Keratinocyte (primary cell): ENCODE measurements at regions not wholly inside any gene's neighbourhood (a gene's known extent, or its start where the extent isn't known, plus 50 kb on each side); places are given as distances from the start of the nearest gene placed in this dataset.

Source experiments
- DNase-seq: peaks from one replicate; pipeline ENCODE4 v3.0.0-alpha.2; 2011; ENCODE audit warnings: low read depth, missing footprints, low spot score
- FAIRE-seq: peaks from 2 replicates; lab custom pipeline; 2011; peaks lifted over from hg19 to GRCh38; lab: Jason Lieb, UNC
- H2AFZ ChIP-seq: 2 replicates; pipeline ENCODE4 v1.6.0; 2012; ENCODE audit warnings: low read length, control low read depth, inconsistent platforms; ENCODE audit not compliant: control insufficient read depth
- H3K27ac ChIP-seq: 2 replicates; pipeline ENCODE4 v1.5.1; 2011; ENCODE audit warnings: low read length; ENCODE audit not compliant: control insufficient read depth, insufficient read depth
- H3K27me3 ChIP-seq: 3 replicates; pipeline ENCODE4 v1.6.0; 2011; ENCODE audit warnings: low read length; ENCODE audit not compliant: control insufficient read depth, insufficient read depth; ENCODE audit errors: extremely low read depth
- H3K36me3 ChIP-seq, 2 experiments: 2 replicates in 1 of 2; 3 replicates in 1 of 2; pipeline ENCODE4 v1.5.1; 2011; ENCODE audit warnings: low read length in 2 of 2, mild to moderate bottlenecking in 1 of 2; ENCODE audit not compliant: control insufficient read depth in 2 of 2, insufficient read depth in 2 of 2; ENCODE audit errors: extremely low read depth in 1 of 2
- H3K4me1 ChIP-seq: 3 replicates; pipeline ENCODE4 v1.5.1; 2011; ENCODE audit warnings: low read length; ENCODE audit not compliant: control insufficient read depth, insufficient read depth; ENCODE audit errors: extremely low read depth
- H3K4me2 ChIP-seq: 3 replicates; pipeline ENCODE4 v1.6.0; 2011; ENCODE audit warnings: low read depth, low read length; ENCODE audit not compliant: control insufficient read depth, insufficient read depth; ENCODE audit errors: extremely low read depth
- H3K4me3 ChIP-seq, 3 experiments: fragments of 200-600 bp in 1 of 3; sonication (generic) in 1 of 3; 2 replicates in 2 of 3; 3 replicates in 1 of 3; pipeline ENCODE4 v1.5.1; 2011 to 2016; ENCODE audit warnings: low read length in 3 of 3, mild to moderate bottlenecking in 3 of 3, control low read depth in 2 of 3, inconsistent platforms in 1 of 3, low read depth in 1 of 3, mixed read lengths in 1 of 3, mixed run types in 1 of 3, moderate library complexity in 1 of 3; ENCODE audit not compliant: control insufficient read depth in 2 of 3, insufficient read depth in 2 of 3; ENCODE audit errors: extremely low read depth in 1 of 3
- H3K79me2 ChIP-seq: 2 replicates; pipeline ENCODE4 v1.6.0; 2012; ENCODE audit warnings: low read length; ENCODE audit not compliant: control insufficient read depth, insufficient read depth
- H3K9ac ChIP-seq: 3 replicates; pipeline ENCODE4 v1.6.0; 2011; ENCODE audit warnings: low read length; ENCODE audit not compliant: control insufficient read depth, insufficient read depth; ENCODE audit errors: extremely low read depth
- H3K9me1 ChIP-seq: 3 replicates; pipeline ENCODE4 v1.6.0; 2011; ENCODE audit warnings: low read length; ENCODE audit not compliant: control insufficient read depth, insufficient read depth; ENCODE audit errors: extremely low read depth
- H3K9me3 ChIP-seq: 2 replicates; pipeline ENCODE4 v1.5.1; 2012; ENCODE audit warnings: low read depth, low read length; ENCODE audit not compliant: control insufficient read depth
- H4K20me1 ChIP-seq: 3 replicates; pipeline ENCODE4 v1.6.0; 2011; ENCODE audit warnings: low read length; ENCODE audit not compliant: control insufficient read depth, insufficient read depth; ENCODE audit errors: extremely low read depth
- CTCF ChIP-seq, 3 experiments: IDR thresholded peaks in 1 of 3; conservative IDR thresholded peaks in 1 of 3; optimal IDR thresholded peaks in 1 of 3; 2 replicates in 2 of 3; 3 replicates in 1 of 3; pipeline versions ENCODE3 to v1.5.1; 2011; ENCODE audit warnings: low read length in 3 of 3, mild to moderate bottlenecking in 3 of 3, moderate library complexity in 2 of 3, control low read depth in 1 of 3, inconsistent platforms in 1 of 3; ENCODE audit not compliant: insufficient read depth in 2 of 3; ENCODE audit errors: extremely low read depth in 1 of 3
- EZH2 ChIP-seq: IDR thresholded peaks from one replicate; pipeline ENCODE4 v1.6.1; 2012; ENCODE audit warnings: inconsistent platforms, mild to moderate bottlenecking, low read length, moderate library complexity
- dilution Hi-C: fragments of 300-500 bp; cut with MboI; formaldehyde crosslinking; loops from one replicate; pipeline ENCODE4 v1.7.0; 2020; ENCODE audit warnings: low sequenced_read_pairs; ENCODE audit not compliant: extremely low pct_ligation_motif_present

DNA sequence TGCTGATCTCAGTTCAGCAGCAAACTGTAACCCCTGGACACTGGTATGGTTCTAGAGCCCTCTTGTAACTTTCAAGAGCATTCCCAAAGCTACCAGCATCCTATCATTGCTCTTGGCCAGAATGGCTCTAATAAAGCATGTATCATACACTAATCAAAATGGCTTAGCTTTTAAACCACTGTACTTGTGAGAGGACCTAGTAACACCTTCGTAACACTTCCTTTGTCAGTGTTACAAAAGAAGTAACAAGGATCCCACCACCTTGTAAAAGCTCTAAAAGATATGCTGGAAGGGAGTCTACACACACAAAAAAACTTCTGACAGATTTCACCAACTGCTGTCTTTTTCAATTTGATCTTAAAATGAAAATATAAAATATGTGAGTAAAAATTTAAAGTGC is 144.7 kb downstream of the ALOX5 start:
- Histone ChIP-seq H3K4me3 (no peak overlapping the region), H3K9me3 (no peaks in the 10 kb centered on the region), H3K79me2 (no peaks in the 10 kb centered on the region), H3K4me1 (peaks cover 14% of the 10 kb centered on the region), H3K9ac (no peak overlapping the region), H3K4me2 (no peak overlapping the region), H3K27ac (no peak overlapping the region), H2AFZ (no peak overlapping the region), H3K27me3 (no peaks in the 10 kb centered on the region), H3K36me3 (no peaks in the 10 kb centered on the region), H4K20me1 (no peaks in the 10 kb centered on the region), H3K9me1 (no peaks in the 10 kb centered on the region)
- TF ChIP-seq CTCF (optimal IDR thresholded peaks at IDR 0.05 in 1 of 3, IDR thresholded peaks at IDR 0.05 in 1 of 3, conservative IDR thresholded peaks at IDR 0.05 in 1 of 3; ENCODE audit: extremely low read depth in 1 of 3, insufficient read depth in 2 of 3, low read length in 3 of 3) (no peak), EZH2 (no peak)
- no peak for DNase-seq
- FAIRE-seq: no peak
- dilution Hi-C loops: no loop called here

DNA sequence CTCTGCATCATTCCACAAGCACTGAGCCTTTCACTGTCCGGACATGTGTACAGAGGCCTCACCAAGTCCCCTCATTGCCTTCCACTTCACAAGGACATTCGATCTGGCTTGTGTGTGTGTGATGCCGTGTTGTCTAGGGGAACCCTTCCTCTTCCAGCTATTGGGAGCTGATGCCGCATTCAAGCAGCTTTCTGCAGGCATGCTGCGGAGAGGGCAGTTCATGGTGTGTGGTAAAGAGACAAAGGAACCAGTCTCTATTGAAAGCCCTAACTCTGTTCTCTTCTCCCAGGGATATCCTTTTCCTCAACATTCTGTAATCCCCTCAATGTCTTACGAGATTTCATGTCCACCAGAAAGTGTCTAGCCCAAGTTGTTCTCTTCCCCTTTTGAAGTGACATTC is 141.6 kb downstream of the ALOX5 start:
- Histone ChIP-seq H3K9me1 (no peaks in the 10 kb centered on the region), H2AFZ (no peak overlapping the region), H3K9me3 (no peaks in the 10 kb centered on the region), H3K4me1 (peaks cover 17% of the 10 kb centered on the region), H3K4me3 (no peak overlapping the region), H3K27ac (no peak overlapping the region), H3K4me2 (no peak overlapping the region), H3K36me3 (no peaks in the 10 kb centered on the region), H4K20me1 (no peaks in the 10 kb centered on the region), H3K9ac (no peak overlapping the region), H3K79me2 (no peaks in the 10 kb centered on the region), H3K27me3 (no peaks in the 10 kb centered on the region)
- TF ChIP-seq EZH2 (no peak), CTCF (optimal IDR thresholded peaks at IDR 0.05 in 1 of 3, IDR thresholded peaks at IDR 0.05 in 1 of 3, conservative IDR thresholded peaks at IDR 0.05 in 1 of 3; ENCODE audit: extremely low read depth in 1 of 3, insufficient read depth in 2 of 3, low read length in 3 of 3) (no peak)
- dilution Hi-C loops: no loop called here
- no peak for FAIRE-seq
- DNase-seq: no peak
